Umbilical cord (tissue), 1 donor: ENCODE measurements at regions not wholly inside any gene's neighbourhood (a gene's known extent, or its start where the extent isn't known, plus 50 kb on each side); places are given as distances from the start of the nearest gene placed in this dataset.

Experiments used
- DNase-seq: peaks from one replicate; pipeline ENCODE4 v3.0.0-alpha.2; 2015; ENCODE audit warnings: low spot score

GRCh38 chr17:6215071-6216035 lies 145.2 kb downstream of the WSCD1 start:
- no peak for DNase-seq

GRCh38 chr17:6213859-6214258 lies 143.7 kb downstream of the WSCD1 start:
- no peak for DNase-seq

GRCh38 chr17:6212766-6213165 lies 142.6 kb downstream of the WSCD1 start:
- no peak for DNase-seq

- DNase-seq: no peak
Observed at GRCh38 chr17:6209829-6210228, 139.7 kb downstream of the WSCD1 start.

- DNase-seq: no peak
Observed at GRCh38 chr17:6208608-6209180, 138.5 kb downstream of the WSCD1 start.

- no peak for DNase-seq
Observed at GRCh38 chr17:6205525-6205924, 135.3 kb downstream of the WSCD1 start.

- DNase-seq: no peak
Observed at GRCh38 chr17:6205033-6205432, 134.9 kb downstream of the WSCD1 start.

- DNase-seq: no peak
Observed at GRCh38 chr17:6204203-6204722, 134.1 kb downstream of the WSCD1 start.

GRCh38 chr17:6196355-6196754 lies 126.2 kb downstream of the WSCD1 start:
- no peak for DNase-seq

- no peak for DNase-seq
Observed at GRCh38 chr17:6195123-6195522, 124.9 kb downstream of the WSCD1 start.

- DNase-seq: peak; percentile 13
Observed at GRCh38 chr17:6191405-6192324, 121.5 kb downstream of the WSCD1 start.

- DNase-seq: no peak
Observed at GRCh38 chr17:6187836-6188235, 117.7 kb downstream of the WSCD1 start.

- no peak for DNase-seq
Observed at GRCh38 chr17:6186998-6187397, 116.8 kb downstream of the WSCD1 start.

- DNase-seq: no peak
Observed at GRCh38 chr17:6184508-6184907, 114.3 kb downstream of the WSCD1 start.

GRCh38 chr17:6179017-6179416 lies 108.8 kb downstream of the WSCD1 start:
- peak; percentile 67 for DNase-seq

GRCh38 chr17:6177941-6178694 lies 107.9 kb downstream of the WSCD1 start:
- DNase-seq: no peak
